ENCODE measurements at regions not wholly inside any gene's neighbourhood (a gene's known extent, or its start where the extent isn't known, plus 50 kb on each side); places are given as distances from the start of the nearest gene placed in this dataset.

DNA sequence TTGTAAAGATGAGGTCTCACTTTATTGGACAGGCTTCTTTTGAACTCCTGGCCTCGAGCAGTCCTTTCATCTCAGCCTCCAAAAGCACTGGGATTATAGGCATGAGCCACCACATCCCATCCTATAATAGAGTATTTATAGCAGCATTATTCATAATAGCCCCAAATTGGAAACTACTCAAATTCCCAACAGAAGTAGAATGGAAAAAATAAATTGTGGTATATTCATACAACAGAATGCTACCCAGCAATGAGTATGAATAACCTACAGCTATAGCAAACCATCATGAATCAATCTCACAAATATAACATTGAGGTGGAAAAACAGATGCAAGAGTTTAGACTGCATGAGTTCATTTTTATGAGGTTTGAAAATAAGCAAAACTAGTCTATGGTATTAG is 84.8 kb upstream of the BTBD3 start:
- 0% methylated on average over 1 of the region's 1 CpG for WGBS (ENCODE audit: low lambda C conversion rate)
- Histone ChIP-seq H3K9me3 (ENCODE audit: low read length) (no peaks in the 10 kb centered on the region), H3K4me2 (ENCODE audit: low read depth, low read length) (no peak overlapping the region), H3K27ac (ENCODE audit: extremely low read length, insufficient read depth, low read length) (no peak overlapping the region), H3K36me3 (replicated peaks in 1 of 2; ENCODE audit: control insufficient read depth in 1 of 2, insufficient read depth in 2 of 2, low read length in 2 of 2) (no peaks in the 10 kb centered on the region), H3K4me3 (replicated peaks in 1 of 3; ENCODE audit: insufficient read depth in 1 of 3, low read depth in 2 of 3, low read length in 3 of 3) (no peak overlapping the region), H2AFZ (ENCODE audit: low read length) (no peak overlapping the region), H4K20me1 (ENCODE audit: insufficient read depth, low read length) (no peaks in the 10 kb centered on the region), H3K79me2 (ENCODE audit: insufficient read depth, low read length) (no peaks in the 10 kb centered on the region), H3K27me3 (ENCODE audit: control insufficient read depth in 1 of 2, insufficient read depth in 2 of 2, low read length in 2 of 2) (no peaks in the 10 kb centered on the region), H3K9ac (ENCODE audit: insufficient read depth, low read depth, low read length) (no peak overlapping the region), H3K4me1 (ENCODE audit: insufficient read depth, low read length) (no peaks in the 10 kb centered on the region)
- BruUV-seq (replicated peaks), result no TSS peak
- TF ChIP-seq HCFC1 (IDR thresholded peaks at IDR 0.05; ENCODE audit: low read depth, low read length), result no peak
- in situ Hi-C loops (cut with HindIII; ENCODE audit: extremely low pct_ligation_motif_present, low pct_unique_long_range_greater_than_20kb) (no loop called here), intact Hi-C loops (cut with micrococcal nuclease; ENCODE audit: unreplicated experiment) (no loop called here)
- POLR2A ChIA-PET, result no interaction called here
- CTCF ChIA-PET (ENCODE audit: low intra/inter-chr PET ratio, low total read pairs), result no interaction called here
- FAIRE-seq (no peak), ATAC-seq (no peak), DNase-seq (ENCODE audit: low spot score) (no peak)

DNA sequence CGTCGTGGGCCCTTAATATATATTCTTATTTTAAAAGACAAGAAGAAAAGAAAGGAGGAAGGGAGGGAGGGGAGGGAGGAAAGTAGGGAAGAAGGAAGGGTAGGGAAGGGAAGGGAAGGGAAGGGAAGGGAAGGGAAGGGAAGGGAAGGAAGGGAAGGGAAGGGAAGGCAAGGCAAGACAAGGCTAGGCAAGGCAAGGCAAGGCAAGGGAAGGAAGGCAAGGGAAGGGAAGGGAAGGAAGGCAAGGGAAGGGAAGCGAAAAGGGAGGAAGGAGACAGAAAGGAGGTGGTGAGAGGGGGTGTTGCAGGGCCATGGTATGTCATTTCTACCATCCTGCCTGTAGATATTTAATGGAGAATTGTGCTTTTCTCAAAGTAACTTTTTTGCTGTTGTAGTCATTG is 83.9 kb upstream of the BTBD3 start:
- POLR2A ChIA-PET, result no interaction called here
- intact Hi-C loops (cut with micrococcal nuclease; ENCODE audit: unreplicated experiment) (no loop called here), in situ Hi-C loops (cut with HindIII; ENCODE audit: extremely low pct_ligation_motif_present, low pct_unique_long_range_greater_than_20kb) (no loop called here)
- TF ChIP-seq ZFX (CRISPR knock-in tag; IDR thresholded peaks at IDR 0.05; ENCODE audit: low read depth), result no peak
- TF ChIP-seq HNRNPK (IDR thresholded peaks at IDR 0.05; ENCODE audit: low read depth, low read length, poor library complexity, severe bottlenecking), result peak; percentile 89
- peak; percentile 91 for TF ChIP-seq PCBP2 (optimal IDR thresholded peaks at IDR 0.05; ENCODE audit: low read depth, low read length, poor library complexity, severe bottlenecking)
- TF ChIP-seq NONO (IDR thresholded peaks at IDR 0.05), result peak; percentile 23; the same call in 1 of the 2 replicates
- TF ChIP-seq NONO (CRISPR knock-in tag; conservative IDR thresholded peaks at IDR 0.05), result no peak
- TF ChIP-seq PCBP1 (IDR thresholded peaks at IDR 0.05; ENCODE audit: borderline replicate concordance, low read depth, low read length), result peak; percentile 92
- BruUV-seq (replicated peaks), result no TSS peak
- Histone ChIP-seq H3K27me3 (ENCODE audit: control insufficient read depth in 1 of 2, insufficient read depth in 2 of 2, low read length in 2 of 2) (no peaks in the 10 kb centered on the region), H3K36me3 (replicated peaks in 1 of 2; ENCODE audit: control insufficient read depth in 1 of 2, insufficient read depth in 2 of 2, low read length in 2 of 2) (no peaks in the 10 kb centered on the region), H3K9ac (ENCODE audit: insufficient read depth, low read depth, low read length) (no peak overlapping the region), H4K20me1 (ENCODE audit: insufficient read depth, low read length) (no peaks in the 10 kb centered on the region), H2AFZ (ENCODE audit: low read length) (no peak overlapping the region), H3K4me2 (ENCODE audit: low read depth, low read length) (no peak overlapping the region), H3K4me1 (ENCODE audit: insufficient read depth, low read length) (no peaks in the 10 kb centered on the region), H3K27ac (ENCODE audit: extremely low read length, insufficient read depth, low read length) (no peak overlapping the region), H3K79me2 (ENCODE audit: insufficient read depth, low read length) (no peaks in the 10 kb centered on the region), H3K9me3 (ENCODE audit: low read length) (no peaks in the 10 kb centered on the region), H3K4me3 (replicated peaks in 1 of 3; ENCODE audit: insufficient read depth in 1 of 3, low read depth in 2 of 3, low read length in 3 of 3) (no peak overlapping the region)
- no peak for FAIRE-seq
- 2% methylated on average over 3 of the region's 3 CpGs for WGBS (ENCODE audit: low lambda C conversion rate)
- no peak for ATAC-seq
- DNase-seq (ENCODE audit: low spot score), result no peak
- CTCF ChIA-PET (ENCODE audit: low intra/inter-chr PET ratio, low total read pairs), result no interaction called here
